Psoas muscle (tissue), 7 donors: ENCODE measurements at regions not wholly inside any gene's neighbourhood (a gene's known extent, or its start where the extent isn't known, plus 50 kb on each side); places are given as distances from the start of the nearest gene placed in this dataset.
A peak's percentile ranks its signal among the peaks of the same experiment; 100 is the strongest.

ENCODE experiments used
- ATAC-seq, 4 donors: fragments of 200-7000 bp; cut with Tn5 transposase; one replicate each; pipeline ENCODE4 v1.9.1; 2020; ENCODE audit warnings: moderate library complexity in 3 of 4, mild to moderate bottlenecking in 2 of 4
- DNase-seq, 2 donors: peaks; one replicate each; pipeline ENCODE4 v3.0.0-alpha.2; 2020
- H3K27ac ChIP-seq: fragments of 200-600 bp; one replicate; pipeline ENCODE4 v1.8.0; 2022
- H3K27me3 ChIP-seq, 3 donors: fragments of 200-600 bp in 1 of 3; one replicate each; pipeline versions ENCODE4 v1.6.1 to v1.8.0; 2013 to 2022; ENCODE audit warnings: low read length in 2 of 3, mild to moderate bottlenecking in 2 of 3, moderate library complexity in 1 of 3; ENCODE audit not compliant: insufficient read depth in 3 of 3
- H3K36me3 ChIP-seq, 2 donors: fragments of 200-600 bp in 1 of 2; one replicate each; pipeline versions ENCODE4 v1.6.1 to v1.8.0; 2013 to 2022; ENCODE audit warnings: low read depth in 1 of 2, mild to moderate bottlenecking in 1 of 2, moderate library complexity in 1 of 2; ENCODE audit not compliant: insufficient read depth in 1 of 2
- H3K4me1 ChIP-seq: fragments of 200-600 bp; one replicate; pipeline ENCODE4 v1.8.0; 2022
- H3K4me3 ChIP-seq: fragments of 200-600 bp; one replicate; pipeline ENCODE4 v1.8.0; 2022; ENCODE audit warnings: mild to moderate bottlenecking
- H3K9me3 ChIP-seq: fragments of 200-600 bp; one replicate; pipeline ENCODE4 v1.8.0; 2022
- WGBS, 3 donors: extraction: QIAGEN DNeasy Blood & Tissue Kit; methylation state at CpG; one replicate each; pipeline versions ENCODE4 v1.1.6 to v1.1.7; 2013; 5-methylcytosine and 5-hydroxymethylcytosine counted together
- intact Hi-C, 2 donors: fragments of 100-400 bp; cut with DNase I; formaldehyde crosslinking; loops; one replicate each; pipeline versions ENCODE4 v1.11.0 to v1.14.2; 2022
- TF ChIP-seq, protein P1 (sequence below): fragments of 200-600 bp; IDR thresholded peaks from one replicate; pipeline ENCODE4 v1.8.0; 2022; ENCODE audit warnings: antibody characterized with exemption
- donor health status: healthy with polysubstance abuse.
- donor health status: DM: no; HTN: no; CAD: no; lungs with moderate emphysema.
- donor health status: Bipolar disorder and iron deficiency.
- donor health status: healthy.
- donor health status: DM: yes; HTN: yes; CAD: no.
- donor health status: DM: no; HTN: no; CAD: no.
- donor health status: DM: yes; HTN: yes; CAD: no.

DNA sequence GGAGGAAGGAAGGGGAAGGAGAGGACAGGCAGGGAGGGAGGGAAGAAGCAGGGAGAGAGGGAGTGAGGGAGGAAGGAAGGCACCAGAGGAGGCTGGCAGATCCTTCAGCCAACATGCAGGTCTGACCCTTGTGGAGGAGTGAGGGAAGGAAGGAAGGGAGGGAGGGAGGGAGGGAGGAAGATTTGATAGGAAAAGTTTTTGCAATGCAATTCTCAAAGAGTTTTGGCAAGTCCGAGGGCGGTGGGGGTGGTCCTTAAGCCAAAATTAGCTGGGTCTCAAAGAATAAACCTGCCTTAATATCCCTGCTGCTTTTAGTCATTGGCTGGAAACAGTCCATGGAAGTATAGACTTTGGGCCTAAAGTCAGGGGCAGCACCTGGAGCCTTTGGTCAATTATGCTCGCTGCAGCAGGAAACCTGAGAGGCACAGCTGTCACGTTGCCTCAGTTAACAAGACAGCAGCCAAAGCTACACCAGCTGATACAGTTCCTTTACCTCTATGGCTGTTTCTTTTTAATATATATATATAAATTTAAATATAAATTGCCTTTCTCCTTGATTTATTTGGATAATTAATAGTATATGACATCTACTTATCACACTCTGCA, 115.7 kb upstream of the RALGAPA2 start:
- Histone ChIP-seq H3K27me3 (no peaks in the 10 kb centered on the region), H3K27ac (no peak overlapping the region), H3K4me3 (no peak overlapping the region), H3K36me3 (no peaks in the 10 kb centered on the region), H3K4me1 (peaks cover 24% of the 10 kb centered on the region), H3K9me3 (no peaks in the 10 kb centered on the region)
- intact Hi-C loops, result no loop called here
- no peak for DNase-seq
- TF ChIP-seq, protein P1, sequence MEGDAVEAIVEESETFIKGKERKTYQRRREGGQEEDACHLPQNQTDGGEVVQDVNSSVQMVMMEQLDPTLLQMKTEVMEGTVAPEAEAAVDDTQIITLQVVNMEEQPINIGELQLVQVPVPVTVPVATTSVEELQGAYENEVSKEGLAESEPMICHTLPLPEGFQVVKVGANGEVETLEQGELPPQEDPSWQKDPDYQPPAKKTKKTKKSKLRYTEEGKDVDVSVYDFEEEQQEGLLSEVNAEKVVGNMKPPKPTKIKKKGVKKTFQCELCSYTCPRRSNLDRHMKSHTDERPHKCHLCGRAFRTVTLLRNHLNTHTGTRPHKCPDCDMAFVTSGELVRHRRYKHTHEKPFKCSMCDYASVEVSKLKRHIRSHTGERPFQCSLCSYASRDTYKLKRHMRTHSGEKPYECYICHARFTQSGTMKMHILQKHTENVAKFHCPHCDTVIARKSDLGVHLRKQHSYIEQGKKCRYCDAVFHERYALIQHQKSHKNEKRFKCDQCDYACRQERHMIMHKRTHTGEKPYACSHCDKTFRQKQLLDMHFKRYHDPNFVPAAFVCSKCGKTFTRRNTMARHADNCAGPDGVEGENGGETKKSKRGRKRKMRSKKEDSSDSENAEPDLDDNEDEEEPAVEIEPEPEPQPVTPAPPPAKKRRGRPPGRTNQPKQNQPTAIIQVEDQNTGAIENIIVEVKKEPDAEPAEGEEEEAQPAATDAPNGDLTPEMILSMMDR, result no peak
- WGBS, 3 donors, result 17 to 51% (median 32%) methylated on average over 4 of the region's 4 CpGs
- ATAC-seq, result peak in 3 of 4 donors; percentile 41 to 72 (median 70)

DNA sequence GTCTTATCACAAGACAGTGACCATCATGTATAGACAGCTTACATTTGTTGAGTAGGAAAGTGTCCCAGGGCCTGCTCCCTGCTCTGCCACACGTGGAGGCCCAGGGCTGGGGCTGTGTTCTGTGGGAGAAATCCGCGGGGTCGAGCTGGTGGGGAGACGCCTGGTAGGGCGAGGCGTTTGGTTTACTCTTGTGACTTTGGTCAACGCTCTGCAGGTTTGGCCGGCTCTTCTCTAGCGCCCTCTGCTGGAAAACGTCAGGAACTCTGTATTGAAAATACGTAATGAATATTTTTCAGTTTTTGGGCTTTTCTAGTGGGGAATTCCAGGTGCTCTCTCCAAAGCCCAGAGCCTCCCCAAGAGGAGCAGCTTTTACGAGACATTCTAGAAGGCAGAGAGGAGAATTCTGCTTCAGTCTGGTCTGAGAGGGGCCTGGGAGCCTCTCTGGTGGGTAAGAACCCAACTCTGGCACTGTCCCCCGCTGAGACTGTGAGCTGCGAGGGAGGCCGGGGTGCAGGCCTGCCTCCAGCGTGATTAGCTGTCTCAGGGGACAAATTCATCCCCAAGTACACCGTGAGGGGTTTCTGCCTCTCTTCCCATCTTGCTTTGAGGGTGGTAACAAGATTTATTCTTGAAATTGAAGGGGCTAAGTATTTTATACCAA, 112.6 kb upstream of the RALGAPA2 start:
- intact Hi-C loops, result loop anchor here (1.0 to 2.0 kb wide), 2 partner anchors 160 kb away; no protein-coding TSS in a partner anchor
- TF ChIP-seq, protein P1, result peak; percentile 91
- DNase-seq (peak; percentile 38 to 79), ATAC-seq (peak; percentile 66 to 87 (median 72))
- Histone ChIP-seq H3K4me3 (peak overlapping the region; percentile 45), H3K27me3 (no peaks in the 10 kb centered on the region), H3K9me3 (no peaks in the 10 kb centered on the region), H3K4me1 (peaks cover 24% of the 10 kb centered on the region), H3K27ac (no peak overlapping the region), H3K36me3 (no peaks in the 10 kb centered on the region)
- 16 to 20% (median 18%) methylated on average over 18 of the region's 18 CpGs for WGBS, 3 donors

DNA sequence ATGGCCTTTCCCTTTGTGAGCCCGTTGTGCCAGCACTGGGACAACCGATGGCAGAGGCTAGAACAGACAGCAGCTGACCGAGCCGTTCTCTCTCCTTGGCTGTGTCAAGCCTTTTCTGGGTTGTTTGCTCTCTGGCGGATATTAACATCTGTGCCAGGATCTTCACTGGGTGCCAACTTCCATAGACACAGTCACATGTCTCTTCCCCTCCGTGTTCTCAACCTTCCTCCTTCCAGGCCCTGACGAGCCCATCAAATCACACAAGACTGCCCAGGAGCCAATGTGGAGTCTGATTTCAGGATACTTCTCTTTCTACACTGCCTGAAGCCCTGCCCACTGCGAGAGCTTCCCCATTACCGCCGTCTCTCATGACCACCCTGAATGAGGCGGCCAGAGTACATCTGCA, 111.0 kb upstream of the RALGAPA2 start:
- no peaks in the 10 kb centered on the region for H3K9me3 ChIP-seq
- no peaks in the 10 kb centered on the region for H3K36me3 ChIP-seq
- no peak for DNase-seq
- 36 to 71% (median 37%) methylated on average over 11 of the region's 11 CpGs for WGBS, 3 donors
- H3K27me3 ChIP-seq, result no peaks in the 10 kb centered on the region
- H3K27ac ChIP-seq, result no peak overlapping the region
- H3K4me3 ChIP-seq, result no peak overlapping the region
- peaks cover 21% of the 10 kb centered on the region for H3K4me1 ChIP-seq
- ATAC-seq, result peak; percentile 18 to 47 (median 21)
- TF ChIP-seq, protein P1, result no peak
- intact Hi-C loops, result no loop called here

DNA sequence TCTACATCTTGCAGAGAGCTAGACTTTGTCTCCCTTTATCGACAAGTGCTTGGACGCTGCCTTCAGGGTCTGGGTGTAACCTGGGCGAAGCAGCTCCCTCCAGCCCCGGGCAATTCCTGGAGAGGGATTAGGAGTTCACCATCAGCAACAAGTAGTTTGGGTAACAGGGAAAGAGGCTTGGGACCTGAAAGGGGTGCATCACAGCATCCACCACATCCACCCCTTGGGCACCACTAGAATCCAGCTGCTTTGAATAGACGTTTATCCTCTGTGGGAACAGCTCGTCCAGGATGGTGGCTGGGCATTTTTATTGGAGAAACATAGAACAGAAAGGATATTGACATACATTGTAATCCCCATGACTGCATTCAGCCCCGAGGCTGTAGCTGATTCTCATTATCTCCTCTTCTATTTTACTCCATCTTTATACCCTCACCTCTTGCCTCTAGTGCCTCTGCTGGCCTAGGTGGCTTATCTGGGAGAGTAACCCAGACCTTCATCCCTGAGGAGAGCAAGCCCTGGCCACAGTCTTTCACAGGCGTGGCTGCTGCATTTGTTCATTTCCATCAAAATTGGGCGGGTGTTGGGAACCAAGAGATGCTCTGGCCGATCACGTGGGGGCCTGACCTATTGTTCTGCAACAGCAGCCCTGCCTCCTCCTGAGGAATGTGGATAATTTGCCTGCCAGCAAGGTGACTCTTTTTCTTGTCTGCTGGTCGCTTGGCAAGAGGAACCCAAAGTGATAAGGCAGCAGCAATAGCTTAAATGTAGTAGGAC, 109.2 kb upstream of the RALGAPA2 start:
- 72 to 83% (median 76%) methylated on average over 12 of the region's 12 CpGs for WGBS, 3 donors
- TF ChIP-seq, protein P1, result no peak

More for the DNA sequence above, 109.2 kb upstream of the RALGAPA2 start:
- DNase-seq (no peak), ATAC-seq (no peak)
- Histone ChIP-seq H3K36me3 (no peaks in the 10 kb centered on the region), H3K27ac (no peak overlapping the region), H3K9me3 (no peaks in the 10 kb centered on the region), H3K4me1 (peaks cover 16% of the 10 kb centered on the region), H3K4me3 (no peak overlapping the region), H3K27me3 (no peaks in the 10 kb centered on the region)
- intact Hi-C loops, result no loop called here
